GM23338 (cell line): ENCODE measurements at regions not wholly inside any gene's neighbourhood (a gene's known extent, or its start where the extent isn't known, plus 50 kb on each side); places are given as distances from the start of the nearest gene placed in this dataset.

Experiments
- CREB1 ChIP-seq: fragments of 250-450 bp; sonication (Bioruptor Pico); IDR thresholded peaks from 2 replicates; pipeline ENCODE4 v1.5.0; 2020; ENCODE audit warnings: low read depth, mild to moderate bottlenecking, moderate library complexity
- EZH2 ChIP-seq: fragments of 200-600 bp; sonication (generic); IDR thresholded peaks from one replicate; pipeline ENCODE4 v1.8.0; 2017; ENCODE audit warnings: antibody characterized with exemption, mild to moderate bottlenecking, low read depth; ENCODE audit not compliant: unreplicated experiment
- EZH2phosphoT487 ChIP-seq: fragments of 200-600 bp; sonication (generic); IDR thresholded peaks from one replicate; pipeline ENCODE4 v1.8.1; 2018; ENCODE audit warnings: antibody characterized with exemption; ENCODE audit not compliant: unreplicated experiment
- JUNB ChIP-seq: IDR thresholded peaks from one replicate; pipeline ENCODE4 v1.6.1; 2016; ENCODE audit warnings: antibody characterized with exemption; ENCODE audit not compliant: unreplicated experiment
- POLR2AphosphoS5 ChIP-seq: IDR thresholded peaks from 2 replicates; pipeline ENCODE4 v1.6.1; 2016; ENCODE audit warnings: antibody characterized with exemption, low read depth
- STAT1 ChIP-seq: IDR thresholded peaks from one replicate; pipeline ENCODE4 v1.6.1; 2016; ENCODE audit warnings: antibody characterized with exemption; ENCODE audit not compliant: unreplicated experiment
- ZNF114 ChIP-seq: fragments of 250-450 bp; sonication (Bioruptor Pico); IDR thresholded peaks from 2 replicates; pipeline ENCODE4 v1.5.0; 2020; ENCODE audit warnings: mild to moderate bottlenecking, moderate library complexity
- ZNF331 ChIP-seq: fragments of 250-450 bp; sonication (Bioruptor Pico); IDR thresholded peaks from 2 replicates; pipeline ENCODE4 v1.5.0; 2020; ENCODE audit warnings: low read depth, mild to moderate bottlenecking, moderate library complexity
- TF ChIP-seq, protein P1 (sequence below), 2 experiments: fragments of 200-600 bp in 1 of 2; sonication (generic) in 1 of 2; conservative IDR thresholded peaks; 2 replicates each; pipeline versions ENCODE4 v1.5.1 to v1.6.1; 2016 to 2017; ENCODE audit warnings: antibody characterized with exemption in 2 of 2, low read depth in 2 of 2, mild to moderate bottlenecking in 2 of 2, moderate library complexity in 1 of 2
- TF ChIP-seq, protein P2 (sequence below): IDR thresholded peaks from one replicate; pipeline ENCODE4 v1.6.1; 2018; ENCODE audit warnings: antibody characterized with exemption; ENCODE audit not compliant: unreplicated experiment
- TF ChIP-seq, protein P3 (sequence below): IDR thresholded peaks from 2 replicates; pipeline ENCODE4 v1.6.1; 2016; ENCODE audit warnings: antibody characterized with exemption

DNA sequence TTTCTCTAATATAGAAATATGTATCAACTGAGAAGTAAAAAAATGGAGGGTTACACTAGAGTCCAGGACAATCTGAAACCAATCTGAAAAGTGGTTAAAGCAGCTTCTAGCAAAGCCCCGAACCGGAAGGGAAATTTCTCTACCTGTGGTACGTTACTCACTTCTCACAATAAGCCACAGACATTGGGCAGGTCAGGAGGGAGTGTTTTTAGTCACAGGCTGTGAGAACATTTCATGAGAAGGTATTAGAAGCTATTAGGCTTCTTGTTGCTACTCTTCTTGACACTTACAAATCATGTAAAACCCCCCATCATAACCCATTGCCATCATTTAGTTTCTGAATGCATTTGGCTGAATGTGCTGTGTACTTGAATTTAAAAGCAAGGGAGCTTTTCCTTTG is 120.9 kb downstream of the NUFIP1 start:
- no peak for TF ChIP-seq EZH2
- TF ChIP-seq, protein P1, sequence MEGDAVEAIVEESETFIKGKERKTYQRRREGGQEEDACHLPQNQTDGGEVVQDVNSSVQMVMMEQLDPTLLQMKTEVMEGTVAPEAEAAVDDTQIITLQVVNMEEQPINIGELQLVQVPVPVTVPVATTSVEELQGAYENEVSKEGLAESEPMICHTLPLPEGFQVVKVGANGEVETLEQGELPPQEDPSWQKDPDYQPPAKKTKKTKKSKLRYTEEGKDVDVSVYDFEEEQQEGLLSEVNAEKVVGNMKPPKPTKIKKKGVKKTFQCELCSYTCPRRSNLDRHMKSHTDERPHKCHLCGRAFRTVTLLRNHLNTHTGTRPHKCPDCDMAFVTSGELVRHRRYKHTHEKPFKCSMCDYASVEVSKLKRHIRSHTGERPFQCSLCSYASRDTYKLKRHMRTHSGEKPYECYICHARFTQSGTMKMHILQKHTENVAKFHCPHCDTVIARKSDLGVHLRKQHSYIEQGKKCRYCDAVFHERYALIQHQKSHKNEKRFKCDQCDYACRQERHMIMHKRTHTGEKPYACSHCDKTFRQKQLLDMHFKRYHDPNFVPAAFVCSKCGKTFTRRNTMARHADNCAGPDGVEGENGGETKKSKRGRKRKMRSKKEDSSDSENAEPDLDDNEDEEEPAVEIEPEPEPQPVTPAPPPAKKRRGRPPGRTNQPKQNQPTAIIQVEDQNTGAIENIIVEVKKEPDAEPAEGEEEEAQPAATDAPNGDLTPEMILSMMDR (conservative IDR thresholded peaks at IDR 0.05; ENCODE audit: low read depth in 2 of 2), result no peak
- TF ChIP-seq POLR2AphosphoS5, result no peak
- no peak for TF ChIP-seq EZH2phosphoT487
- TF ChIP-seq, protein P2, sequence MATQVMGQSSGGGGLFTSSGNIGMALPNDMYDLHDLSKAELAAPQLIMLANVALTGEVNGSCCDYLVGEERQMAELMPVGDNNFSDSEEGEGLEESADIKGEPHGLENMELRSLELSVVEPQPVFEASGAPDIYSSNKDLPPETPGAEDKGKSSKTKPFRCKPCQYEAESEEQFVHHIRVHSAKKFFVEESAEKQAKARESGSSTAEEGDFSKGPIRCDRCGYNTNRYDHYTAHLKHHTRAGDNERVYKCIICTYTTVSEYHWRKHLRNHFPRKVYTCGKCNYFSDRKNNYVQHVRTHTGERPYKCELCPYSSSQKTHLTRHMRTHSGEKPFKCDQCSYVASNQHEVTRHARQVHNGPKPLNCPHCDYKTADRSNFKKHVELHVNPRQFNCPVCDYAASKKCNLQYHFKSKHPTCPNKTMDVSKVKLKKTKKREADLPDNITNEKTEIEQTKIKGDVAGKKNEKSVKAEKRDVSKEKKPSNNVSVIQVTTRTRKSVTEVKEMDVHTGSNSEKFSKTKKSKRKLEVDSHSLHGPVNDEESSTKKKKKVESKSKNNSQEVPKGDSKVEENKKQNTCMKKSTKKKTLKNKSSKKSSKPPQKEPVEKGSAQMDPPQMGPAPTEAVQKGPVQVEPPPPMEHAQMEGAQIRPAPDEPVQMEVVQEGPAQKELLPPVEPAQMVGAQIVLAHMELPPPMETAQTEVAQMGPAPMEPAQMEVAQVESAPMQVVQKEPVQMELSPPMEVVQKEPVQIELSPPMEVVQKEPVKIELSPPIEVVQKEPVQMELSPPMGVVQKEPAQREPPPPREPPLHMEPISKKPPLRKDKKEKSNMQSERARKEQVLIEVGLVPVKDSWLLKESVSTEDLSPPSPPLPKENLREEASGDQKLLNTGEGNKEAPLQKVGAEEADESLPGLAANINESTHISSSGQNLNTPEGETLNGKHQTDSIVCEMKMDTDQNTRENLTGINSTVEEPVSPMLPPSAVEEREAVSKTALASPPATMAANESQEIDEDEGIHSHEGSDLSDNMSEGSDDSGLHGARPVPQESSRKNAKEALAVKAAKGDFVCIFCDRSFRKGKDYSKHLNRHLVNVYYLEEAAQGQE, result no peak
- no peak for TF ChIP-seq CREB1 (CRISPR knock-in tag)
- TF ChIP-seq JUNB, result no peak
- TF ChIP-seq ZNF114 (CRISPR knock-in tag), result no peak
- TF ChIP-seq, protein P3, sequence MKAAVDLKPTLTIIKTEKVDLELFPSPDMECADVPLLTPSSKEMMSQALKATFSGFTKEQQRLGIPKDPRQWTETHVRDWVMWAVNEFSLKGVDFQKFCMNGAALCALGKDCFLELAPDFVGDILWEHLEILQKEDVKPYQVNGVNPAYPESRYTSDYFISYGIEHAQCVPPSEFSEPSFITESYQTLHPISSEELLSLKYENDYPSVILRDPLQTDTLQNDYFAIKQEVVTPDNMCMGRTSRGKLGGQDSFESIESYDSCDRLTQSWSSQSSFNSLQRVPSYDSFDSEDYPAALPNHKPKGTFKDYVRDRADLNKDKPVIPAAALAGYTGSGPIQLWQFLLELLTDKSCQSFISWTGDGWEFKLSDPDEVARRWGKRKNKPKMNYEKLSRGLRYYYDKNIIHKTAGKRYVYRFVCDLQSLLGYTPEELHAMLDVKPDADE, result no peak
- TF ChIP-seq STAT1, result no peak
- no peak for TF ChIP-seq ZNF331 (CRISPR knock-in tag)
